Omental fat pad (tissue), 3 donors: ENCODE measurements at regions not wholly inside any gene's neighbourhood (a gene's known extent, or its start where the extent isn't known, plus 50 kb on each side); places are given as distances from the start of the nearest gene placed in this dataset.

Experiments used
- ATAC-seq: fragments of 150-250 bp; one replicate; pipeline ENCODE4 v1.9.1; 2016; ENCODE audit warnings: mild to moderate bottlenecking, moderate library complexity; ENCODE audit not compliant: low FRiP score
- DNase-seq: peaks from one replicate; pipeline ENCODE4 v3.0.0-alpha.2; 2019; ENCODE audit warnings: low spot score
- CTCF ChIP-seq, 3 donors: fragments of 450-650 bp; IDR thresholded peaks; one replicate each; pipeline ENCODE4 v1.5.1; 2016 to 2017; ENCODE audit warnings: antibody characterized with exemption in 3 of 3, mild to moderate bottlenecking in 3 of 3, moderate library complexity in 2 of 3

GRCh38 chr3:174715386-174715785 is 143.7 kb upstream of the NAALADL2 start:
- TF ChIP-seq CTCF (IDR thresholded peaks at IDR 0.05) = no peak
- DNase-seq (no peak), ATAC-seq (no peak)

GRCh38 chr3:174716956-174717505 is 142.1 kb upstream of the NAALADL2 start:
- DNase-seq = no peak
- no peak for TF ChIP-seq CTCF (IDR thresholded peaks at IDR 0.05)
- ATAC-seq = no peak

GRCh38 chr3:174720717-174721116 is 138.4 kb upstream of the NAALADL2 start:
- TF ChIP-seq CTCF (IDR thresholded peaks at IDR 0.05) = no peak
- ATAC-seq = no peak
- no peak for DNase-seq

GRCh38 chr3:174725303-174725702 is 133.8 kb upstream of the NAALADL2 start:
- DNase-seq = no peak
- no peak for ATAC-seq
- no peak for TF ChIP-seq CTCF (IDR thresholded peaks at IDR 0.05)

- TF ChIP-seq CTCF (IDR thresholded peaks at IDR 0.05) = no peak
- DNase-seq = no peak
- ATAC-seq = no peak
Observed at GRCh38 chr3:174737966-174738365, 121.2 kb upstream of the NAALADL2 start.

GRCh38 chr3:174749143-174749542 is 110.0 kb upstream of the NAALADL2 start:
- ATAC-seq = no peak
- no peak for DNase-seq
- no peak for TF ChIP-seq CTCF (IDR thresholded peaks at IDR 0.05)
